C1 segment of cervical spinal cord (tissue), 14 donors: ENCODE measurements at regions not wholly inside any gene's neighbourhood (a gene's known extent, or its start where the extent isn't known, plus 50 kb on each side); places are given as distances from the start of the nearest gene placed in this dataset.
"Not testable (repeated sequence)": the region's sequence is repeated elsewhere in the genome, so short reads cannot be mapped to it uniquely, and the experiment has no call there.

Source experiments
- DNase-seq, 14 donors: peaks; one replicate each; lab custom pipeline; 2025; lab: John Stamatoyannopoulos, UW

GRCh38 chr6:158881884-158882283 is 62.7 kb upstream of the EZR start:
- DNase-seq: not testable (repeated sequence)

GRCh38 chr6:158881276-158881675 is 62.1 kb upstream of the EZR start:
- not testable (repeated sequence) for DNase-seq

- no peak for DNase-seq
Measured at GRCh38 chr6:158879180-158879579, 60.0 kb upstream of the EZR start.

GRCh38 chr6:158877716-158878115 is 58.5 kb upstream of the EZR start:
- DNase-seq: no peak

GRCh38 chr6:158876886-158877285 is 57.7 kb upstream of the EZR start:
- no peak for DNase-seq

- DNase-seq: no peak
Measured at GRCh38 chr6:158870649-158870957, 51.4 kb upstream of the EZR start.

- peak in 5 of 14 donors; percentile 26 to 62 (median 57) for DNase-seq
Measured at GRCh38 chr6:158869826-158870648, 50.9 kb upstream of the EZR start.

- DNase-seq: peak in 12 of 14 donors; percentile 9 to 73 (median 36)
Measured at GRCh38 chr6:158868890-158869825, 50.0 kb upstream of the EZR start.
